DOHH2 (cell line): ENCODE measurements at regions not wholly inside any gene's neighbourhood (a gene's known extent, or its start where the extent isn't known, plus 50 kb on each side); places are given as distances from the start of the nearest gene placed in this dataset.

Source experiments
- H3F3A ChIP-seq: fragments of 200-600 bp; sonication (generic), shearing (Covaris generic); 2 replicates; pipeline ENCODE4 v1.6.0; 2016; ENCODE audit warnings: antibody characterized with exemption, mild to moderate bottlenecking; ENCODE audit not compliant: control insufficient read depth, insufficient read depth
- H3K27ac ChIP-seq: fragments of 200-600 bp; sonication (generic); 2 replicates; pipeline ENCODE4 v1.5.1; 2014; ENCODE audit warnings: low read depth, mild to moderate bottlenecking, low read length, moderate library complexity
- H3K27me3 ChIP-seq: fragments of 200-600 bp; sonication (generic); 2 replicates; pipeline ENCODE4 v1.6.1; 2014; ENCODE audit warnings: mild to moderate bottlenecking, low read length, mixed read lengths; ENCODE audit not compliant: control insufficient read depth
- H3K36me3 ChIP-seq: fragments of 200-600 bp; sonication (generic); 2 replicates; pipeline ENCODE4 v1.6.1; 2014; ENCODE audit warnings: mild to moderate bottlenecking, low read length, moderate library complexity, mixed read lengths; ENCODE audit not compliant: control insufficient read depth
- H3K4me1 ChIP-seq: fragments of 200-600 bp; sonication (generic); 2 replicates; pipeline ENCODE4 v1.6.1; 2014; ENCODE audit warnings: mild to moderate bottlenecking, low read length, mixed read lengths; ENCODE audit not compliant: control insufficient read depth
- H3K4me2 ChIP-seq: fragments of 200-600 bp; sonication (generic); 2 replicates; pipeline ENCODE4 v1.6.0; 2014; ENCODE audit warnings: mild to moderate bottlenecking, low read length, moderate library complexity
- H3K4me3 ChIP-seq: fragments of 200-600 bp; sonication (generic); 2 replicates; pipeline ENCODE4 v1.5.1; 2014; ENCODE audit warnings: mild to moderate bottlenecking, low read length, mixed read lengths
- H3K79me2 ChIP-seq: fragments of 200-600 bp; sonication (generic); 2 replicates; pipeline ENCODE4 v1.6.1; 2014; ENCODE audit warnings: mild to moderate bottlenecking, low read length, mixed read lengths; ENCODE audit not compliant: control insufficient read depth
- H3K9me2 ChIP-seq: fragments of 200-600 bp; sonication (generic); replicated peaks from 2 replicates; pipeline ENCODE4 v1.6.1; 2014; ENCODE audit warnings: mild to moderate bottlenecking, low read length, mixed read lengths; ENCODE audit not compliant: control insufficient read depth
- H3K9me3 ChIP-seq: fragments of 200-600 bp; sonication (generic); 2 replicates; pipeline ENCODE4 v1.6.1; 2014; ENCODE audit warnings: antibody characterized with exemption, low read length, mixed read lengths; ENCODE audit not compliant: control insufficient read depth, insufficient read depth
- H4K20me1 ChIP-seq: fragments of 200-600 bp; sonication (generic); 2 replicates; pipeline ENCODE4 v1.6.0; 2014; ENCODE audit warnings: low read depth, mild to moderate bottlenecking, antibody characterized with exemption, low read length, moderate library complexity; ENCODE audit not compliant: control insufficient read depth, insufficient read depth
- CTCF ChIP-seq: fragments of 200-600 bp; sonication (generic); IDR thresholded peaks from one replicate; pipeline ENCODE4 v1.5.1; 2014; ENCODE audit warnings: antibody characterized with exemption, mild to moderate bottlenecking, low read depth, low read length; ENCODE audit not compliant: poor library complexity, severe bottlenecking
- EZH2phosphoT487 ChIP-seq: fragments of 200-600 bp; sonication (generic); IDR thresholded peaks from 2 replicates; pipeline ENCODE4 v1.6.1; 2017; ENCODE audit warnings: borderline replicate concordance, mild to moderate bottlenecking, antibody characterized with exemption, low read length, moderate library complexity, mixed read lengths

- TF ChIP-seq CTCF (no peak), EZH2phosphoT487 (no peak)
- H3K79me2 ChIP-seq = no peaks in the 10 kb centered on the region
- no peak overlapping the region for H3K4me3 ChIP-seq
- no peaks in the 10 kb centered on the region for H3K36me3 ChIP-seq
- H3K4me1 ChIP-seq = no peaks in the 10 kb centered on the region
- H3K9me2 ChIP-seq = no peaks in the 10 kb centered on the region
- no peaks in the 10 kb centered on the region for H3K9me3 ChIP-seq
- H3K4me2 ChIP-seq = no peak overlapping the region
- H3K27me3 ChIP-seq = no peaks in the 10 kb centered on the region
- H3F3A ChIP-seq = no peaks in the 10 kb centered on the region
- no peak overlapping the region for H3K27ac ChIP-seq
- no peaks in the 10 kb centered on the region for H4K20me1 ChIP-seq
Observed at GRCh38 chr9:115862021-115862420, 291.6 kb upstream of the PAPPA start.

GRCh38 chr9:115864581-115864980 is 289.0 kb upstream of the PAPPA start:
- Histone ChIP-seq H3K27ac (no peak overlapping the region), H3K36me3 (no peaks in the 10 kb centered on the region), H3K9me3 (no peaks in the 10 kb centered on the region), H3K9me2 (no peaks in the 10 kb centered on the region), H3F3A (no peaks in the 10 kb centered on the region), H4K20me1 (no peaks in the 10 kb centered on the region), H3K4me2 (no peak overlapping the region), H3K79me2 (no peaks in the 10 kb centered on the region), H3K4me1 (no peaks in the 10 kb centered on the region), H3K4me3 (no peak overlapping the region), H3K27me3 (no peaks in the 10 kb centered on the region)
- TF ChIP-seq EZH2phosphoT487 (no peak), CTCF (no peak)

GRCh38 chr9:115867326-115867725 is 286.3 kb upstream of the PAPPA start:
- no peaks in the 10 kb centered on the region for H3K9me3 ChIP-seq
- no peak overlapping the region for H3K27ac ChIP-seq
- no peak overlapping the region for H3K4me2 ChIP-seq
- no peaks in the 10 kb centered on the region for H3K27me3 ChIP-seq
- H3K79me2 ChIP-seq = no peaks in the 10 kb centered on the region
- H3K9me2 ChIP-seq = no peaks in the 10 kb centered on the region
- H3K36me3 ChIP-seq = no peaks in the 10 kb centered on the region
- H3F3A ChIP-seq = no peaks in the 10 kb centered on the region
- H3K4me3 ChIP-seq = no peak overlapping the region
- TF ChIP-seq EZH2phosphoT487 (no peak), CTCF (no peak)
- no peaks in the 10 kb centered on the region for H4K20me1 ChIP-seq
- no peaks in the 10 kb centered on the region for H3K4me1 ChIP-seq

- Histone ChIP-seq H3K36me3 (no peaks in the 10 kb centered on the region), H3K4me2 (no peak overlapping the region), H3K27ac (no peak overlapping the region), H3K4me1 (no peaks in the 10 kb centered on the region), H3K4me3 (no peak overlapping the region), H3K9me2 (no peaks in the 10 kb centered on the region), H4K20me1 (no peaks in the 10 kb centered on the region), H3K27me3 (no peaks in the 10 kb centered on the region), H3K9me3 (no peaks in the 10 kb centered on the region), H3F3A (no peaks in the 10 kb centered on the region), H3K79me2 (no peaks in the 10 kb centered on the region)
- TF ChIP-seq EZH2phosphoT487 (no peak), CTCF (no peak)
Observed at GRCh38 chr9:115877852-115878438, 275.6 kb upstream of the PAPPA start.
